ENCODE measurements at regions not wholly inside any gene's neighbourhood (a gene's known extent, or its start where the extent isn't known, plus 50 kb on each side); places are given as distances from the start of the nearest gene placed in this dataset.

DNA sequence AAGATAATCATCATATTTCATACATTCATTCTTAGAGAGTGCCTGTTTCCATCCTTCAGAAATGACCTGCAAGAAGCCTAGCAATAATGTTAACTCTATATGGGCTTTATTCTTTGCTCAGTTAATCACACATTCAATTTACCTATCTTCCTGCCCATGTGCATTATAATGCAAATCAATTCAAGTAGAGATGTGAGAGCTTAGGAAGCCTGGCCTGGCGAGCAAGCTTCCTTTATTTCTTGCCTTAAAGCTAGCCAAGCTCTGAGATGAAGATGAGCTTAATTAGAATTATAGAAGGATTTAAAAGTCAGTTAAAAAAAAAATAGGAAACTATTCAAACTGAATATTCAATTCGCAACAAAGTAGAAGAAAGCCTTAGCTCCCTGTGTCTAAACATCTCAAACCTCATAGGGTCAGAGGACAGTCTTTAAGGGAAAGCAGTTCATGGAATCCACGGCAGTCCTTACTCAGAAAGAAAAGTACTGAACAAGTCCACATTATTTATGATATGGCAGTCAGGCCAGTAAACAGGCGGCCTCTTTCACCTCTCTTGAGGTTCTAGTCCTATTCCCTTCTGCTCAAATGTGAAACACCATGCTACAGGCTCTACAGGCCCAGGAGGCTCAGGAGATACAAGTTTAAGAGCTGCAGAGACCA, 214.1 kb downstream of the TFEC start:
- TF ChIP-seq SNAI2 (CRISPR knock-in tag; IDR thresholded peaks at IDR 0.05) (no peak), ZNF8 (CRISPR knock-in tag; IDR thresholded peaks at IDR 0.05) (no peak), OSR1 (CRISPR knock-in tag; IDR thresholded peaks at IDR 0.05) (no peak), ZNF565 (CRISPR knock-in tag; conservative IDR thresholded peaks at IDR 0.05; ENCODE audit: low read depth) (no peak), ESRRG (CRISPR knock-in tag; IDR thresholded peaks at IDR 0.05) (no peak), CSRNP3 (CRISPR knock-in tag; IDR thresholded peaks at IDR 0.05) (no peak), TSHZ2 (CRISPR knock-in tag; IDR thresholded peaks at IDR 0.05) (no peak), BACH2 (CRISPR knock-in tag; IDR thresholded peaks at IDR 0.05; ENCODE audit: borderline replicate concordance) (no peak), CSDC2 (CRISPR knock-in tag; IDR thresholded peaks at IDR 0.05) (no peak), GLIS3 (CRISPR knock-in tag; IDR thresholded peaks at IDR 0.05) (no peak), PPARA (CRISPR knock-in tag; IDR thresholded peaks at IDR 0.05; ENCODE audit: borderline replicate concordance) (no peak), TOX (CRISPR knock-in tag; IDR thresholded peaks at IDR 0.05; ENCODE audit: borderline replicate concordance) (no peak), ZFP3 (CRISPR knock-in tag; IDR thresholded peaks at IDR 0.05) (no peak), ZNF70 (CRISPR knock-in tag; IDR thresholded peaks at IDR 0.05) (no peak), ARNTL (CRISPR knock-in tag; IDR thresholded peaks at IDR 0.05; ENCODE audit: borderline replicate concordance, low read depth) (no peak), RARB (CRISPR knock-in tag; IDR thresholded peaks at IDR 0.05) (no peak), TCF4 (CRISPR knock-in tag; IDR thresholded peaks at IDR 0.05; ENCODE audit: borderline replicate concordance) (no peak), ZFP30 (CRISPR knock-in tag; IDR thresholded peaks at IDR 0.05) (no peak), ISL1 (CRISPR knock-in tag; IDR thresholded peaks at IDR 0.05) (no peak)
- TF ChIP-seq, protein P1, sequence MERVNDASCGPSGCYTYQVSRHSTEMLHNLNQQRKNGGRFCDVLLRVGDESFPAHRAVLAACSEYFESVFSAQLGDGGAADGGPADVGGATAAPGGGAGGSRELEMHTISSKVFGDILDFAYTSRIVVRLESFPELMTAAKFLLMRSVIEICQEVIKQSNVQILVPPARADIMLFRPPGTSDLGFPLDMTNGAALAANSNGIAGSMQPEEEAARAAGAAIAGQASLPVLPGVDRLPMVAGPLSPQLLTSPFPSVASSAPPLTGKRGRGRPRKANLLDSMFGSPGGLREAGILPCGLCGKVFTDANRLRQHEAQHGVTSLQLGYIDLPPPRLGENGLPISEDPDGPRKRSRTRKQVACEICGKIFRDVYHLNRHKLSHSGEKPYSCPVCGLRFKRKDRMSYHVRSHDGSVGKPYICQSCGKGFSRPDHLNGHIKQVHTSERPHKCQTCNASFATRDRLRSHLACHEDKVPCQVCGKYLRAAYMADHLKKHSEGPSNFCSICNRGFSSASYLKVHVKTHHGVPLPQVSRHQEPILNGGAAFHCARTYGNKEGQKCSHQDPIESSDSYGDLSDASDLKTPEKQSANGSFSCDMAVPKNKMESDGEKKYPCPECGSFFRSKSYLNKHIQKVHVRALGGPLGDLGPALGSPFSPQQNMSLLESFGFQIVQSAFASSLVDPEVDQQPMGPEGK (CRISPR knock-in tag; IDR thresholded peaks at IDR 0.05; ENCODE audit: borderline replicate concordance) = no peak
- ATAC-seq = no peak

- no peak for ATAC-seq
- TF ChIP-seq CSDC2 (CRISPR knock-in tag; IDR thresholded peaks at IDR 0.05) (no peak), BACH2 (CRISPR knock-in tag; IDR thresholded peaks at IDR 0.05; ENCODE audit: borderline replicate concordance) (no peak), CSRNP3 (CRISPR knock-in tag; IDR thresholded peaks at IDR 0.05) (no peak), GLIS3 (CRISPR knock-in tag; IDR thresholded peaks at IDR 0.05) (no peak), ZC3H10 (CRISPR knock-in tag; IDR thresholded peaks at IDR 0.05) (no peak), OSR1 (CRISPR knock-in tag; IDR thresholded peaks at IDR 0.05) (no peak), TCF4 (CRISPR knock-in tag; IDR thresholded peaks at IDR 0.05; ENCODE audit: borderline replicate concordance) (no peak), RARB (CRISPR knock-in tag; IDR thresholded peaks at IDR 0.05) (no peak), ZNF8 (CRISPR knock-in tag; IDR thresholded peaks at IDR 0.05) (no peak), SNAI2 (CRISPR knock-in tag; IDR thresholded peaks at IDR 0.05) (no peak), PPARA (CRISPR knock-in tag; IDR thresholded peaks at IDR 0.05; ENCODE audit: borderline replicate concordance) (no peak), ZNF70 (CRISPR knock-in tag; IDR thresholded peaks at IDR 0.05) (no peak), TSHZ2 (CRISPR knock-in tag; IDR thresholded peaks at IDR 0.05) (no peak), ZFP3 (CRISPR knock-in tag; IDR thresholded peaks at IDR 0.05) (no peak), ISL1 (CRISPR knock-in tag; IDR thresholded peaks at IDR 0.05) (no peak), CREB5 (CRISPR knock-in tag; IDR thresholded peaks at IDR 0.05; ENCODE audit: low read depth) (no peak), ZFP30 (CRISPR knock-in tag; IDR thresholded peaks at IDR 0.05) (no peak), ZNF565 (CRISPR knock-in tag; conservative IDR thresholded peaks at IDR 0.05; ENCODE audit: low read depth) (no peak)
- TF ChIP-seq, protein P1 (CRISPR knock-in tag; IDR thresholded peaks at IDR 0.05; ENCODE audit: borderline replicate concordance) = no peak
These were observed 217.8 kb downstream of the TFEC start for GRCh38 chr7:115812794-115813193.

Data from SK-N-SH treated with all-trans-retinoic acid at 6 μM for 48 hours (cell line).